ENCODE measurements at regions not wholly inside any gene's neighbourhood (a gene's known extent, or its start where the extent isn't known, plus 50 kb on each side); places are given as distances from the start of the nearest gene placed in this dataset.

DNA sequence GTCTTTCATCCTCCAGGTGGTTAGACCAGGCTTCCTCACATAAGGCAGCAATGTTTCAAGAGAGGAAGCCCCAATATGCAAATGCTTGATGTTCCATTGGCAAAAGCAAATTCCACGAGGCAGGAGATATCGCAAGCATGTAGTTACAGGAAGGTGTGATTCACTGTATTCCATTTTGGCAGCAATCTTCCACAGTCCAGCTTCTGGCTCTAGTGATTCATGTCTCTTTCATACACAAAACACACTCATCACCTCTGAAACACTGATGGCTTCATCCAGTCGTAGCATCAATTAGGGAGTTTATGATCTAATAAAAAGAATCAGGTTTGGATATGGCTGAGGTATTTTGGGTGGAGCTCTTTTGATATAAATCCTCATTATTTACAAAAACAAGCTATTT, 552.2 kb upstream of the RIOK2 start (continued):
- TF ChIP-seq RXRA (IDR thresholded peaks at IDR 0.05; ENCODE audit: insufficient read depth, low read depth, low read length) (no peak), TAF7 (optimal IDR thresholded peaks at IDR 0.05; ENCODE audit: borderline replicate concordance, low read depth, low read length) (no peak), E2F6 (IDR thresholded peaks at IDR 0.05) (no peak), CHD7 (IDR thresholded peaks at IDR 0.05; ENCODE audit: insufficient replicate concordance, low read length) (no peak), BACH1 (IDR thresholded peaks at IDR 0.05; ENCODE audit: low read length) (no peak), YY1 (IDR thresholded peaks at IDR 0.05; ENCODE audit: low read depth, low read length) (no peak)

All from H1 (cell line).